SK-N-SH treated with all-trans-retinoic acid at 6 μM for 48 hours (cell line): ENCODE measurements at regions not wholly inside any gene's neighbourhood (a gene's known extent, or its start where the extent isn't known, plus 50 kb on each side); places are given as distances from the start of the nearest gene placed in this dataset.

Experiments
- ATAC-seq: fragments of 200-7000 bp; cut with Tn5 transposase; 3 replicates; pipeline ENCODE4 v1.9.1; 2020; ENCODE audit warnings: mild to moderate bottlenecking, moderate library complexity
- ARNTL ChIP-seq: fragments of 450-650 bp; formaldehyde crosslinking; IDR thresholded peaks from 2 replicates; pipeline ENCODE4 v1.5.0; 2020; ENCODE audit warnings: low read depth, mild to moderate bottlenecking, moderate library complexity, borderline replicate concordance
- CREB5 ChIP-seq: fragments of 250-450 bp; sonication (Bioruptor Pico); IDR thresholded peaks from 2 replicates; pipeline ENCODE4 v1.5.1; 2020; ENCODE audit warnings: low read depth, mild to moderate bottlenecking, moderate library complexity
- CSDC2 ChIP-seq: fragments of 250-450 bp; sonication (Bioruptor Pico); IDR thresholded peaks from 2 replicates; pipeline ENCODE4 v1.5.0; 2020; ENCODE audit warnings: mild to moderate bottlenecking, moderate library complexity
- CSRNP3 ChIP-seq: fragments of 250-450 bp; sonication (Bioruptor Pico); IDR thresholded peaks from 2 replicates; pipeline ENCODE4 v1.5.1; 2021; ENCODE audit warnings: mild to moderate bottlenecking, moderate library complexity
- ESRRG ChIP-seq: fragments of 250-450 bp; sonication (Bioruptor Pico); IDR thresholded peaks from 2 replicates; pipeline ENCODE4 v1.6.1; 2021; ENCODE audit warnings: mild to moderate bottlenecking
- GLIS3 ChIP-seq: fragments of 250-450 bp; sonication (Bioruptor Pico); IDR thresholded peaks from 2 replicates; pipeline ENCODE4 v1.5.0; 2020; ENCODE audit warnings: mild to moderate bottlenecking, moderate library complexity
- ISL1 ChIP-seq: fragments of 250-450 bp; sonication (Bioruptor Pico); IDR thresholded peaks from 2 replicates; pipeline ENCODE4 v2.1.2; 2022; ENCODE audit warnings: mild to moderate bottlenecking, moderate library complexity
- OSR1 ChIP-seq: fragments of 250-450 bp; sonication (Bioruptor Pico); IDR thresholded peaks from 2 replicates; pipeline ENCODE4 v1.8.0; 2022; ENCODE audit warnings: moderate library complexity, mild to moderate bottlenecking, inconsistent platforms
- PATZ1 ChIP-seq: fragments of 250-450 bp; sonication (Bioruptor Pico); IDR thresholded peaks from 2 replicates; pipeline ENCODE4 v1.8.0; 2020; ENCODE audit warnings: mild to moderate bottlenecking, moderate library complexity, borderline replicate concordance
- POU6F1 ChIP-seq: fragments of 250-450 bp; sonication (Bioruptor Pico); IDR thresholded peaks from 2 replicates; pipeline ENCODE4 v1.8.0; 2021; ENCODE audit warnings: low read depth, mild to moderate bottlenecking, moderate library complexity, borderline replicate concordance
- PPARA ChIP-seq: fragments of 250-450 bp; sonication (Bioruptor Pico); IDR thresholded peaks from 2 replicates; pipeline ENCODE4 v1.5.0; 2020; ENCODE audit warnings: mild to moderate bottlenecking, borderline replicate concordance
- RARB ChIP-seq: fragments of 250-450 bp; sonication (Bioruptor Pico); IDR thresholded peaks from 2 replicates; pipeline ENCODE4 v1.8.0; 2021; ENCODE audit warnings: mild to moderate bottlenecking, moderate library complexity
- TOX ChIP-seq: fragments of 250-450 bp; sonication (Bioruptor Pico); IDR thresholded peaks from 2 replicates; pipeline ENCODE4 v1.8.0; 2021; ENCODE audit warnings: mild to moderate bottlenecking, moderate library complexity, borderline replicate concordance
- TSHZ2 ChIP-seq: fragments of 250-450 bp; sonication (Bioruptor Pico); IDR thresholded peaks from 2 replicates; pipeline ENCODE4 v1.5.0; 2020; ENCODE audit warnings: mild to moderate bottlenecking, moderate library complexity
- ZC3H10 ChIP-seq: fragments of 250-450 bp; sonication (Bioruptor Pico); IDR thresholded peaks from 2 replicates; pipeline ENCODE4 v1.5.1; 2021; ENCODE audit warnings: mild to moderate bottlenecking, moderate library complexity
- ZFP3 ChIP-seq: fragments of 250-450 bp; sonication (Bioruptor Pico); IDR thresholded peaks from 2 replicates; pipeline ENCODE4 v1.5.0; 2020; ENCODE audit warnings: mild to moderate bottlenecking, moderate library complexity
- ZFP30 ChIP-seq: fragments of 450-650 bp; formaldehyde crosslinking; IDR thresholded peaks from 2 replicates; pipeline ENCODE4 v1.5.0; 2022; ENCODE audit warnings: mild to moderate bottlenecking, moderate library complexity
- ZNF565 ChIP-seq: fragments of 450-650 bp; formaldehyde crosslinking; conservative IDR thresholded peaks from 2 replicates; pipeline ENCODE4 v1.5.0; 2020; ENCODE audit warnings: low read depth, mild to moderate bottlenecking, moderate library complexity
- ZNF70 ChIP-seq: fragments of 450-650 bp; formaldehyde crosslinking; IDR thresholded peaks from 2 replicates; pipeline ENCODE4 v1.5.0; 2020; ENCODE audit warnings: mild to moderate bottlenecking, moderate library complexity
- ZNF8 ChIP-seq: fragments of 450-650 bp; formaldehyde crosslinking; IDR thresholded peaks from 2 replicates; pipeline ENCODE4 v1.5.0; 2020; ENCODE audit warnings: mild to moderate bottlenecking, moderate library complexity

GRCh38 chr15:62824111-62825015 lies 218.2 kb upstream of the TPM1 start:
- ATAC-seq: peak; percentile 86

GRCh38 chr15:62825191-62825590 lies 217.4 kb upstream of the TPM1 start:
- no peak for ATAC-seq

More at GRCh38 chr15:62824111-62825015, 218.2 kb upstream of the TPM1 start:
- TF ChIP-seq CSDC2 (CRISPR knock-in tag) (no peak), PPARA (CRISPR knock-in tag) (no peak), ESRRG (CRISPR knock-in tag) (no peak), GLIS3 (CRISPR knock-in tag) (no peak), ZNF8 (CRISPR knock-in tag) (no peak), ARNTL (CRISPR knock-in tag) (no peak), CREB5 (CRISPR knock-in tag) (no peak), OSR1 (no peak), ZNF565 (CRISPR knock-in tag) (no peak), ZFP30 (no peak), TOX (no peak)

GRCh38 chr15:62826561-62826960 lies 216.0 kb upstream of the TPM1 start:
- ATAC-seq: no peak
- TF ChIP-seq ESRRG (CRISPR knock-in tag): no peak
- no peak for TF ChIP-seq PPARA (CRISPR knock-in tag)
- TF ChIP-seq CREB5 (CRISPR knock-in tag): no peak
- no peak for TF ChIP-seq ZFP3 (CRISPR knock-in tag)
- no peak for TF ChIP-seq ZNF565 (CRISPR knock-in tag)
- no peak for TF ChIP-seq ZNF70
- TF ChIP-seq ISL1 (CRISPR knock-in tag): no peak
- TF ChIP-seq ZC3H10: no peak
- TF ChIP-seq TSHZ2: no peak
- TF ChIP-seq ZNF8 (CRISPR knock-in tag): no peak
- TF ChIP-seq RARB: no peak
- TF ChIP-seq CSRNP3 (CRISPR knock-in tag): no peak
- no peak for TF ChIP-seq ZFP30
- TF ChIP-seq TOX: no peak
- TF ChIP-seq PATZ1: no peak
- TF ChIP-seq POU6F1 (CRISPR knock-in tag): no peak

More at GRCh38 chr15:62825191-62825590, 217.4 kb upstream of the TPM1 start:
- no peak for TF ChIP-seq ZFP3 (CRISPR knock-in tag)
- no peak for TF ChIP-seq CSRNP3 (CRISPR knock-in tag)
- TF ChIP-seq CSDC2 (CRISPR knock-in tag): no peak
- TF ChIP-seq ARNTL (CRISPR knock-in tag): no peak
- TF ChIP-seq ESRRG (CRISPR knock-in tag): no peak
- TF ChIP-seq ISL1 (CRISPR knock-in tag): no peak
- no peak for TF ChIP-seq RARB
- no peak for TF ChIP-seq TOX
